ENCODE measurements at regions not wholly inside any gene's neighbourhood (a gene's known extent, or its start where the extent isn't known, plus 50 kb on each side); places are given as distances from the start of the nearest gene placed in this dataset.

GRCh38 chr12:89162589-89163261, 189.6 kb downstream of the DUSP6 start:
- H3K27ac ChIP-seq (ENCODE audit: insufficient read depth, low read depth, low read length, poor library complexity, severe bottlenecking): no peak overlapping the region
- H3K36me3 ChIP-seq (ENCODE audit: control insufficient read depth, insufficient read depth, low read length): no peaks in the 10 kb centered on the region
- H3K27me3 ChIP-seq (ENCODE audit: control insufficient read depth, insufficient read depth, low read length, poor library complexity, severe bottlenecking): no peaks in the 10 kb centered on the region
- no peaks in the 10 kb centered on the region for H3K9me3 ChIP-seq (ENCODE audit: control insufficient read depth, low read length)
- no peaks in the 10 kb centered on the region for H3K4me1 ChIP-seq (ENCODE audit: control insufficient read depth, insufficient read depth, low read length)
- WGBS, 2 experiments: 83 to 94% methylated on average over 2 to 3 of the region's 3 CpGs
- no peak overlapping the region for H3K4me3 ChIP-seq (ENCODE audit: insufficient read depth, low read depth, low read length)

DNA sequence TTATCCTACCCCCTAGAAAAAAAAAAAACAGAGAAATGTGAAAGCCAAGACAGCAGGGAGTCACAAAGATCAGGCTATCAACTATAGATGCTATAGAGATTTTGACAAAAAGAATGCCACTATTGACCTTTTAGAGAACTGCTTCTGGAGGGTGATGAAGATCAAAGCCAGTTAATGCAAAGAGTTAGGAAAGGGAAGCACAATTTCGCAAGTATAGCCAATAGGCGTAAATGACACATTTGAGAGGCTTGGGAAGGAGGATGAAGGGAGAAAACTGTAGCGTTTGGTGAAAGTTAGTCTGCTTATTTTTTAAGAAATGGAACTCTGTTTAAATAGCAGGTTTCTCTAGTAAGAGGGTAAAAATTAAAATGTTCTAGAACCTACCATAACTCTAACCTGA, 190.7 kb downstream of the DUSP6 start:
- no peaks in the 10 kb centered on the region for H3K4me1 ChIP-seq (ENCODE audit: control insufficient read depth, insufficient read depth, low read length)
- no peaks in the 10 kb centered on the region for H3K36me3 ChIP-seq (ENCODE audit: control insufficient read depth, insufficient read depth, low read length)
- H3K4me3 ChIP-seq (ENCODE audit: insufficient read depth, low read depth, low read length): no peak overlapping the region
- no peaks in the 10 kb centered on the region for H3K9me3 ChIP-seq (ENCODE audit: control insufficient read depth, low read length)
- H3K27me3 ChIP-seq (ENCODE audit: control insufficient read depth, insufficient read depth, low read length, poor library complexity, severe bottlenecking): no peaks in the 10 kb centered on the region
- WGBS, 2 experiments: 88 to 94% methylated on average over 3 of the region's 3 CpGs
- no peak overlapping the region for H3K27ac ChIP-seq (ENCODE audit: insufficient read depth, low read depth, low read length, poor library complexity, severe bottlenecking)

GRCh38 chr12:89160716-89161123, 191.6 kb downstream of the DUSP6 start:
- no peaks in the 10 kb centered on the region for H3K27me3 ChIP-seq (ENCODE audit: control insufficient read depth, insufficient read depth, low read length, poor library complexity, severe bottlenecking)
- no peak overlapping the region for H3K27ac ChIP-seq (ENCODE audit: insufficient read depth, low read depth, low read length, poor library complexity, severe bottlenecking)
- no peaks in the 10 kb centered on the region for H3K36me3 ChIP-seq (ENCODE audit: control insufficient read depth, insufficient read depth, low read length)
- no peaks in the 10 kb centered on the region for H3K4me1 ChIP-seq (ENCODE audit: control insufficient read depth, insufficient read depth, low read length)
- H3K4me3 ChIP-seq (ENCODE audit: insufficient read depth, low read depth, low read length): no peak overlapping the region
- no peaks in the 10 kb centered on the region for H3K9me3 ChIP-seq (ENCODE audit: control insufficient read depth, low read length)
- 93 to 96% methylated on average over 5 of the region's 5 CpGs for WGBS, 2 experiments

DNA sequence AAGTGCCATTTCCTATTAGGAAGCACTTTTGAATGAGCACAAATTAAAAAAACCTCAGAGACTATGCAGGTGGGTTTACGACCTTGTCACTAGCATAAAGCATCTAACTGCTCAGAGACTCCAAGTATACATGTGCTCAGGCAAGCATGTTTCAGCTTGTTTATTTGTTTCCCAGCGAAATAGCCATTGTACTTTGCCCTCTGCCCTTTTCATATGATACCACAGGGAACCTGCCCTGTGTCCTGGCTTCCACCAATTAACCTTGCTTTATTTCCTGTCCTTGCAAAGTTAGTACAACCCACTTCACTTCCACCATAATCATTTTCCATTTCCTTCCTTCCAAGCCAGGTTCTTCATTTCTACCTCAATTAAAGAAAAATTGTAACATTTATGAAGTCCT, 194.9 kb downstream of the DUSP6 start:
- no peaks in the 10 kb centered on the region for H3K36me3 ChIP-seq (ENCODE audit: control insufficient read depth, insufficient read depth, low read length)
- H3K27me3 ChIP-seq (ENCODE audit: control insufficient read depth, insufficient read depth, low read length, poor library complexity, severe bottlenecking): no peaks in the 10 kb centered on the region
- no peak overlapping the region for H3K4me3 ChIP-seq (ENCODE audit: insufficient read depth, low read depth, low read length)
- no peak overlapping the region for H3K27ac ChIP-seq (ENCODE audit: insufficient read depth, low read depth, low read length, poor library complexity, severe bottlenecking)
- no peaks in the 10 kb centered on the region for H3K4me1 ChIP-seq (ENCODE audit: control insufficient read depth, insufficient read depth, low read length)
- 86 to 90% methylated on average over 2 of the region's 2 CpGs for WGBS, 2 experiments
- H3K9me3 ChIP-seq (ENCODE audit: control insufficient read depth, low read length): no peaks in the 10 kb centered on the region

- 94% methylated on average over 1 of the region's 1 CpG for WGBS, 2 experiments
- H3K4me1 ChIP-seq (ENCODE audit: control insufficient read depth, insufficient read depth, low read length): no peaks in the 10 kb centered on the region
- H3K9me3 ChIP-seq (ENCODE audit: control insufficient read depth, low read length): no peaks in the 10 kb centered on the region
- no peak overlapping the region for H3K4me3 ChIP-seq (ENCODE audit: insufficient read depth, low read depth, low read length)
- no peaks in the 10 kb centered on the region for H3K27me3 ChIP-seq (ENCODE audit: control insufficient read depth, insufficient read depth, low read length, poor library complexity, severe bottlenecking)
- no peaks in the 10 kb centered on the region for H3K36me3 ChIP-seq (ENCODE audit: control insufficient read depth, insufficient read depth, low read length)
- no peak overlapping the region for H3K27ac ChIP-seq (ENCODE audit: insufficient read depth, low read depth, low read length, poor library complexity, severe bottlenecking)
Observed at GRCh38 chr12:89156862-89157262, 195.4 kb downstream of the DUSP6 start.

DNA sequence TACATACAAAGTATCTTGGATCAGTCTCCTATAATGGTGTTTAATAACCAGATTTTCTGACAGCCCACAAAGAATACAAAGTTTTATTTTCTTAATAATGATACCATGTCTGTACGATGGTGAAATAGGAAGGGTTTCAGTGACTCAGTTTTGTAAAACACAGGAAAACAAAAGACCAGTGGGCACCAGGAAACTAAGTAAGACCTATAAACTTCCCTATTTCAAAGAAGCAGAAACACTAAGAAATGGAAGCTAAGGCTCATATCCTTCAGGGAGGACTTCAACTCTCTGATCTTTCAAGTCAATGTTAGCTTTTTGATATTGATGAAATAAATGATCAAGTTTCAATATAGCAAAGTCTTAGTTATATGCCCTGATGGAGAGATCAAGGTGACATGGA, 196.0 kb downstream of the DUSP6 start:
- no peak overlapping the region for H3K4me3 ChIP-seq (ENCODE audit: insufficient read depth, low read depth, low read length)

DNA sequence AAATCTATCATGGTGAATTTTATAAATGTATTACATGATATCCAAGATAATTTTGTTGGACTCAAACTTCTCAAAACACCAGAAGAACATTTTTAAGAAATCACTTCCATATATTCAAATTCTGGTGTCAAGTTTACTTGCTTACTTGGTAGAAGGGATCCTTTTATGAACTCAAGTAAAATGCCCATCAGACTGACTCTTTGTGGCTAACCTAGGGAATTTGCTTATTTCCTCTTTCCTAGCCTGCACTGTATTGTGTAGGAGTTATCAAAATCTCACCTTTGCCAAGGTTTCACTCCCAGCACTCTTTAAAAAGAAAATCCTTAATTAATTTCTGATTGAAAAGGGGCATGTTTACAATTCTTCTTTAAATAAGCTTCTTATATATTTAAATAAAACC, 196.5 kb downstream of the DUSP6 start:
- H3K27me3 ChIP-seq (ENCODE audit: control insufficient read depth, insufficient read depth, low read length, poor library complexity, severe bottlenecking): no peaks in the 10 kb centered on the region
- H3K27ac ChIP-seq (ENCODE audit: insufficient read depth, low read depth, low read length, poor library complexity, severe bottlenecking): no peak overlapping the region

More for the DNA sequence above, 196.0 kb downstream of the DUSP6 start:
- Histone ChIP-seq H3K4me1 (ENCODE audit: control insufficient read depth, insufficient read depth, low read length) (no peaks in the 10 kb centered on the region), H3K9me3 (ENCODE audit: control insufficient read depth, low read length) (no peaks in the 10 kb centered on the region), H3K27me3 (ENCODE audit: control insufficient read depth, insufficient read depth, low read length, poor library complexity, severe bottlenecking) (no peaks in the 10 kb centered on the region), H3K27ac (ENCODE audit: insufficient read depth, low read depth, low read length, poor library complexity, severe bottlenecking) (no peak overlapping the region), H3K36me3 (ENCODE audit: control insufficient read depth, insufficient read depth, low read length) (no peaks in the 10 kb centered on the region)
- 80% methylated on average over 1 of the region's 1 CpG; no CpG with 5 or more reads in 1 of the 2 experiments for WGBS, 2 experiments

DNA sequence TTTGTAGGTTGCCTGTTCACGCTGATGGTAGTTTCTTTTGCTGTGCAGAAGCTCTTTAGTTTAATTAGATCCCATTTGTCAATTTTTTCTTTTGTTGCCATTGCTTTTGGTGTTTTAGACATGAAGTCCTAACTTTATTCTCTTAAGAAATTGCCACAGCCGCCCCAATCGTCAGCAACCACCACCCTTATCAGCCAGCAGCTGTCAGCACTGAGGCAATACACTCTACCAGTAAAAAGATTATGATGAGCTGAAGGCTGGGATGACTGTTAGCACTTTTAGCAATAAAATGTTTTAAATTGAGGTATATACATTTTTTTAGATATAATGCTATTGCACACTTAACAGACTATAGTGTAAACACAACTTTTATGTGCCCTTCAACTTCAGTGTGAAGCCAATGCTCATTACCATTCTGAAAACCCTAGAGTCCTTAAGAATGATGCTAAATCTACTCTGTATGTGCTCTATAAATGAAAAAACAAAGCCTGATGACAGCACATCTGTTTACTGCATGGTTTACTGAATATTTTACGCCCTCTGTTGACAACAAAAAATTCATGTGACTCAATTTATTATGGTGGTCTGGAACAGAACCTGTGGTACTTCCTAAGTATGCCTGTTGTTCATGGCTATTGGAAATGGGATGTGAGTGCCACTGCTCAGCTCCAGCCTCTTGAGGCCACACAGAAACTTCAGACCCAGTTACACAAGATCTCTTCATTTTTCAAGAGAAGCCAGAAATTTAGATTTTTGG, 197.4 kb downstream of the DUSP6 start:
- no peak overlapping the region for H3K4me3 ChIP-seq (ENCODE audit: insufficient read depth, low read depth, low read length)
- H3K27ac ChIP-seq (ENCODE audit: insufficient read depth, low read depth, low read length, poor library complexity, severe bottlenecking): no peak overlapping the region
- no peaks in the 10 kb centered on the region for H3K9me3 ChIP-seq (ENCODE audit: control insufficient read depth, low read length)
- no peaks in the 10 kb centered on the region for H3K27me3 ChIP-seq (ENCODE audit: control insufficient read depth, insufficient read depth, low read length, poor library complexity, severe bottlenecking)
- 90 to 94% methylated on average over 4 of the region's 4 CpGs for WGBS, 2 experiments
- H3K4me1 ChIP-seq (ENCODE audit: control insufficient read depth, insufficient read depth, low read length): no peaks in the 10 kb centered on the region
- no peaks in the 10 kb centered on the region for H3K36me3 ChIP-seq (ENCODE audit: control insufficient read depth, insufficient read depth, low read length)

More for the DNA sequence above, 196.5 kb downstream of the DUSP6 start:
- Histone ChIP-seq H3K4me1 (ENCODE audit: control insufficient read depth, insufficient read depth, low read length) (no peaks in the 10 kb centered on the region), H3K4me3 (ENCODE audit: insufficient read depth, low read depth, low read length) (no peak overlapping the region), H3K9me3 (ENCODE audit: control insufficient read depth, low read length) (no peaks in the 10 kb centered on the region), H3K36me3 (ENCODE audit: control insufficient read depth, insufficient read depth, low read length) (no peaks in the 10 kb centered on the region)

DNA sequence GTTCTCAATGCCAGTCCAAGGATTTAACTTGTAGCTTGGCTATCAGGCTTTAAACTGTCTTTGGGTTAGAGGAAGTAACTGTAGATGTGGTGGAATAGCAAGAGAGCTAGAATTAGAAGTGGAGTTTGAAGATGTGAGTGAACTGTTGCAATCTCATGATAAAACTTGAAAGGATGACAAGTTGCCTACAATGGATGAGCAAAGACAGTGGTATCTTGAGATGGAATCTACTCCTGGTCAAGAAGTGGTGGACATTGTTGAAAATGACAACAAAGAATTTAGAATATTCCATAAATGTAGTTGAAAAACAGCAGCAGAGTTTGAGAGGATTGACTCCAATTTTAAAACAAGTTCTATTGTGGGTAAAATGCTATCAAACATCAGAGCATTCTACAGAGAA, 199.0 kb downstream of the DUSP6 start:
- Histone ChIP-seq H3K9me3 (ENCODE audit: control insufficient read depth, low read length) (no peaks in the 10 kb centered on the region), H3K36me3 (ENCODE audit: control insufficient read depth, insufficient read depth, low read length) (no peaks in the 10 kb centered on the region), H3K27ac (ENCODE audit: insufficient read depth, low read depth, low read length, poor library complexity, severe bottlenecking) (no peak overlapping the region), H3K4me1 (ENCODE audit: control insufficient read depth, insufficient read depth, low read length) (no peaks in the 10 kb centered on the region), H3K4me3 (ENCODE audit: insufficient read depth, low read depth, low read length) (no peak overlapping the region), H3K27me3 (ENCODE audit: control insufficient read depth, insufficient read depth, low read length, poor library complexity, severe bottlenecking) (no peaks in the 10 kb centered on the region)

DNA sequence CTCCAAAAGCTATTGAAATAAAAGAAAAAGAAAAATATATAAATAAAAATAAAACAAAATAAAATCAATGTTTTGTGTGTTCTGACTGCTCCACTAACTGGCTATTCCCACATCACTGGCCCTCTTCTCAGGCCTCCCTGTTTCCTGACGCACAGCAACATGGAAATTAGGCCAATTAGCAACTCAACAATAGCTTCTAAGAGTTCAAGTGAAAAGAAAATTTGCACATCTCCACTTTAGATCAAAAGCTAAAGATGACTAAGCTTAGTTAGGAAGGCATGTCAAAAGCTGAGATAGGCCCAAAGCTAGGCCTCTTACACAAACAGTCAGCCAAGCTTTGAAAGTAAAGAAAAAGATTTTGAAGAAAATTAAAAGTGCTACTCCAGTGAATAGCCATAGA, 200.8 kb downstream of the DUSP6 start:
- 47 to 55% methylated on average over 1 of the region's 1 CpG for WGBS, 2 experiments
- H3K9me3 ChIP-seq (ENCODE audit: control insufficient read depth, low read length): no peaks in the 10 kb centered on the region
- H3K4me1 ChIP-seq (ENCODE audit: control insufficient read depth, insufficient read depth, low read length): no peaks in the 10 kb centered on the region
- no peaks in the 10 kb centered on the region for H3K27me3 ChIP-seq (ENCODE audit: control insufficient read depth, insufficient read depth, low read length, poor library complexity, severe bottlenecking)
- H3K4me3 ChIP-seq (ENCODE audit: insufficient read depth, low read depth, low read length): no peak overlapping the region
- no peak overlapping the region for H3K27ac ChIP-seq (ENCODE audit: insufficient read depth, low read depth, low read length, poor library complexity, severe bottlenecking)
- H3K36me3 ChIP-seq (ENCODE audit: control insufficient read depth, insufficient read depth, low read length): no peaks in the 10 kb centered on the region
